Stimulated activated CD8-positive, alpha-beta memory T cell treated with anti-CD3 and anti-CD28 coated beads, Interleukin-12 subunit alpha, Interleukin-12 subunit beta, amount 100 ng/mL, for 4 hours (primary cell): ENCODE measurements at regions not wholly inside any gene's neighbourhood (a gene's known extent, or its start where the extent isn't known, plus 50 kb on each side); places are given as distances from the start of the nearest gene placed in this dataset.

ENCODE experiments used
- DNase-seq: peaks from one replicate; pipeline ENCODE4 v3.0.0-alpha.2; 2020; ENCODE audit warnings: low read depth

GRCh38 chr14:62546862-62547474 lies 498.3 kb downstream of the KCNH5 start:
- no peak for DNase-seq

- no peak for DNase-seq
Observed at GRCh38 chr14:62557416-62557815, 487.8 kb downstream of the KCNH5 start.

GRCh38 chr14:62558451-62558850 lies 486.8 kb downstream of the KCNH5 start:
- DNase-seq, result no peak

- no peak for DNase-seq
Observed at GRCh38 chr14:62585247-62585646, 460.0 kb downstream of the KCNH5 start.

GRCh38 chr14:62592877-62593276 lies 452.4 kb downstream of the KCNH5 start:
- DNase-seq, result no peak

GRCh38 chr14:62597143-62597542 lies 448.1 kb downstream of the KCNH5 start:
- no peak for DNase-seq

- no peak for DNase-seq
Observed at GRCh38 chr14:62599616-62600385, 445.5 kb downstream of the KCNH5 start.

GRCh38 chr14:62602712-62603111 lies 442.5 kb downstream of the KCNH5 start:
- DNase-seq, result no peak

GRCh38 chr14:62604524-62604923 lies 440.7 kb downstream of the KCNH5 start:
- no peak for DNase-seq

- no peak for DNase-seq
Observed at GRCh38 chr14:62614122-62614521, 431.1 kb downstream of the KCNH5 start.

GRCh38 chr14:62616668-62617067 lies 428.6 kb downstream of the KCNH5 start:
- no peak for DNase-seq

GRCh38 chr14:62626416-62626815 lies 418.8 kb downstream of the KCNH5 start:
- DNase-seq, result no peak

- no peak for DNase-seq
Observed at GRCh38 chr14:62629176-62629725, 416.0 kb downstream of the KCNH5 start.

- DNase-seq, result no peak
Observed at GRCh38 chr14:62631176-62631575, 414.1 kb downstream of the KCNH5 start.

GRCh38 chr14:62632771-62633170 lies 412.5 kb downstream of the KCNH5 start:
- no peak for DNase-seq

- no peak for DNase-seq
Observed at GRCh38 chr14:62645649-62646048, 399.6 kb downstream of the KCNH5 start.
